Upper lobe of left lung (tissue), 6 donors: ENCODE measurements at regions not wholly inside any gene's neighbourhood (a gene's known extent, or its start where the extent isn't known, plus 50 kb on each side); places are given as distances from the start of the nearest gene placed in this dataset.

Experiments used
- ATAC-seq, 2 donors: fragments of 200-7000 bp; cut with Tn5 transposase; one replicate each; pipeline ENCODE4 v1.9.1; 2022; ENCODE audit warnings: mild to moderate bottlenecking in 2 of 2, moderate library complexity in 2 of 2; ENCODE audit not compliant: low FRiP score in 2 of 2
- DNase-seq, 2 donors: peaks; one replicate each; pipeline ENCODE4 v3.0.0-alpha.2; 2019 to 2020
- H3K27ac ChIP-seq, 4 donors: fragments of 200-600 bp; sonication (generic); one replicate each; pipeline ENCODE4 v1.5.1; 2016 to 2019
- H3K27me3 ChIP-seq, 4 donors: fragments of 200-600 bp; sonication (generic); one replicate each; pipeline ENCODE4 v1.5.1; 2017 to 2019
- H3K36me3 ChIP-seq, 4 donors: fragments of 200-600 bp; sonication (generic); one replicate each; pipeline ENCODE4 v1.5.1; 2016 to 2019
- H3K4me1 ChIP-seq, 4 donors: fragments of 200-600 bp; sonication (generic); one replicate each; pipeline ENCODE4 v1.5.1; 2018 to 2019
- H3K4me3 ChIP-seq, 4 donors: fragments of 200-600 bp; sonication (generic); one replicate each; pipeline ENCODE4 v1.5.1; 2017 to 2019; ENCODE audit warnings: mild to moderate bottlenecking in 2 of 4, moderate library complexity in 1 of 4
- H3K9me3 ChIP-seq, 4 donors: fragments of 200-600 bp; sonication (generic); one replicate each; pipeline ENCODE4 v1.5.1; 2018 to 2019
- CTCF ChIP-seq, 6 experiments: fragments of 450-650 bp in 4 of 6; fragments of 200-600 bp in 2 of 6; sonication (generic) in 2 of 6; IDR thresholded peaks; one replicate each; pipeline ENCODE4 v1.5.1; 2016 to 2019; ENCODE audit warnings: antibody characterized with exemption in 6 of 6
- EP300 ChIP-seq, 4 donors: sonication (generic); formaldehyde crosslinking; IDR thresholded peaks; one replicate each; pipeline ENCODE4 v1.5.1; 2017; ENCODE audit warnings: antibody characterized with exemption in 4 of 4, control low read depth in 2 of 4
- POLR2A ChIP-seq, 4 donors: fragments of 450-650 bp; IDR thresholded peaks; one replicate each; pipeline ENCODE4 v1.5.1; 2016 to 2017; ENCODE audit warnings: antibody characterized with exemption in 4 of 4, mild to moderate bottlenecking in 2 of 4
- POLR2AphosphoS5 ChIP-seq, 2 donors: sonication (generic); formaldehyde crosslinking; IDR thresholded peaks; one replicate each; pipeline ENCODE4 v1.5.1; 2017; ENCODE audit warnings: antibody characterized with exemption in 2 of 2
- WGBS, 2 donors: methylation state at CpG; one replicate each; pipeline ENCODE4 v1.1.5; 2017 to 2018; 5-methylcytosine and 5-hydroxymethylcytosine counted together
- donor health status: DM: no; HTN: no; CAD: no; lungs with moderate emphysema.
- donor health status: DM: no; HTN: yes; CAD: no; lungs with severe emphysema.

GRCh38 chr3:187801152-187801551, 55.9 kb upstream of the BCL6 start:
- H3K27me3 ChIP-seq = no peaks in the 10 kb centered on the region
- H3K4me1 ChIP-seq = peaks cover 0 to 16% (median 7%) of the 10 kb centered on the region in 4 donors
- TF ChIP-seq POLR2AphosphoS5 (IDR thresholded peaks at IDR 0.05) (no peak), POLR2A (IDR thresholded peaks at IDR 0.05) (no peak), CTCF (IDR thresholded peaks at IDR 0.05) (no peak), EP300 (IDR thresholded peaks at IDR 0.05) (no peak)
- H3K27ac ChIP-seq = no peak overlapping the region
- DNase-seq = no peak
- 84 to 91% methylated on average over 5 of the region's 5 CpGs for WGBS, 2 donors
- ATAC-seq = no peak
- no peak overlapping the region for H3K4me3 ChIP-seq
- H3K36me3 ChIP-seq = no peaks in the 10 kb centered on the region
- no peaks in the 10 kb centered on the region for H3K9me3 ChIP-seq

- no peak for TF ChIP-seq POLR2A (IDR thresholded peaks at IDR 0.05)
- TF ChIP-seq POLR2AphosphoS5 (IDR thresholded peaks at IDR 0.05) = no peak
- no peak for TF ChIP-seq EP300 (IDR thresholded peaks at IDR 0.05)
- TF ChIP-seq CTCF (IDR thresholded peaks at IDR 0.05) = no peak
Observed at GRCh38 chr3:187802203-187802927, 57.1 kb upstream of the BCL6 start.

GRCh38 chr3:187802928-187803259, 57.6 kb upstream of the BCL6 start:
- DNase-seq = no peak
- Histone ChIP-seq H3K4me1 (peaks cover 0 to 16% (median 7%) of the 10 kb centered on the region in 4 donors), H3K36me3 (no peaks in the 10 kb centered on the region), H3K4me3 (no peak overlapping the region), H3K27me3 (no peaks in the 10 kb centered on the region), H3K27ac (no peak overlapping the region), H3K9me3 (no peaks in the 10 kb centered on the region)
- TF ChIP-seq CTCF (IDR thresholded peaks at IDR 0.05) (no peak), EP300 (IDR thresholded peaks at IDR 0.05) (no peak), POLR2AphosphoS5 (IDR thresholded peaks at IDR 0.05) (no peak), POLR2A (IDR thresholded peaks at IDR 0.05) (no peak)
- no peak for ATAC-seq
- WGBS, 2 donors = 84 to 93% methylated on average over 9 of the region's 9 CpGs

More at GRCh38 chr3:187802203-187802927, 57.1 kb upstream of the BCL6 start:
- ATAC-seq = no peak
- Histone ChIP-seq H3K4me3 (no peak overlapping the region), H3K9me3 (no peaks in the 10 kb centered on the region), H3K36me3 (no peaks in the 10 kb centered on the region), H3K27me3 (no peaks in the 10 kb centered on the region), H3K27ac (no peak overlapping the region), H3K4me1 (peaks cover 0 to 16% (median 7%) of the 10 kb centered on the region in 4 donors)
- WGBS, 2 donors = 86 to 92% methylated on average over 7 of the region's 7 CpGs
- DNase-seq = no peak

- no peak overlapping the region for H3K27ac ChIP-seq
- ATAC-seq (no peak), DNase-seq (no peak)
- no peaks in the 10 kb centered on the region for H3K9me3 ChIP-seq
- 87 to 95% methylated on average over 11 of the region's 11 CpGs for WGBS, 2 donors
- no peak overlapping the region for H3K4me3 ChIP-seq
- peaks cover 0 to 10% (median 1%) of the 10 kb centered on the region in 4 donors for H3K4me1 ChIP-seq
- TF ChIP-seq CTCF (IDR thresholded peaks at IDR 0.05) = no peak
- TF ChIP-seq EP300 (IDR thresholded peaks at IDR 0.05) = no peak
- TF ChIP-seq POLR2A (IDR thresholded peaks at IDR 0.05) = no peak
- no peak for TF ChIP-seq POLR2AphosphoS5 (IDR thresholded peaks at IDR 0.05)
- no peaks in the 10 kb centered on the region for H3K27me3 ChIP-seq
- H3K36me3 ChIP-seq = no peaks in the 10 kb centered on the region
Observed at GRCh38 chr3:187804120-187804744, 59.0 kb upstream of the BCL6 start.
